ENCODE measurements at regions not wholly inside any gene's neighbourhood (a gene's known extent, or its start where the extent isn't known, plus 50 kb on each side); places are given as distances from the start of the nearest gene placed in this dataset.

GRCh38 chr3:152054315-152054714 is 180.9 kb downstream of the SUCNR1 start:
- CTCF ChIA-PET = no interaction called here
- POLR2A ChIA-PET = no interaction called here
- no peak for DNase-seq (ENCODE audit: extremely low spot score)
- TF ChIP-seq PKNOX1 (IDR thresholded peaks at IDR 0.05) (no peak), NFRKB (IDR thresholded peaks at IDR 0.05) (no peak), ZNF384 (IDR thresholded peaks at IDR 0.05) (no peak), TARDBP (IDR thresholded peaks at IDR 0.05) (no peak), ELF4 (IDR thresholded peaks at IDR 0.05) (no peak), L3MBTL2 (conservative IDR thresholded peaks at IDR 0.05) (no peak), ARNT (IDR thresholded peaks at IDR 0.05) (no peak), LEF1 (IDR thresholded peaks at IDR 0.05; ENCODE audit: borderline replicate concordance) (no peak), FOXM1 (IDR thresholded peaks at IDR 0.05; ENCODE audit: borderline replicate concordance) (no peak), BHLHE40 (IDR thresholded peaks at IDR 0.05; ENCODE audit: borderline replicate concordance) (no peak), SUZ12 (IDR thresholded peaks at IDR 0.05) (no peak), SP1 (IDR thresholded peaks at IDR 0.05) (no peak), FOXK2 (IDR thresholded peaks at IDR 0.05) (no peak), HDGF (IDR thresholded peaks at IDR 0.05; ENCODE audit: borderline replicate concordance) (no peak), CTBP1 (IDR thresholded peaks at IDR 0.05; ENCODE audit: borderline replicate concordance) (no peak), FOXA1 (IDR thresholded peaks at IDR 0.05) (no peak)

GRCh38 chr3:152056073-152056472 is 182.6 kb downstream of the SUCNR1 start:
- no peak for TF ChIP-seq SP1 (IDR thresholded peaks at IDR 0.05)
- TF ChIP-seq SUZ12 (IDR thresholded peaks at IDR 0.05) = no peak
- TF ChIP-seq PKNOX1 (IDR thresholded peaks at IDR 0.05) = no peak
- TF ChIP-seq FOXK2 (IDR thresholded peaks at IDR 0.05) = no peak
- TF ChIP-seq NFRKB (IDR thresholded peaks at IDR 0.05) = no peak
- no peak for TF ChIP-seq L3MBTL2 (conservative IDR thresholded peaks at IDR 0.05)
- TF ChIP-seq ZNF384 (IDR thresholded peaks at IDR 0.05) = no peak
- CTCF ChIA-PET = no interaction called here
- POLR2A ChIA-PET = no interaction called here
- no peak for DNase-seq (ENCODE audit: extremely low spot score)

- POLR2A ChIA-PET = no interaction called here
- CTCF ChIA-PET = no interaction called here
- TF ChIP-seq ARNT (IDR thresholded peaks at IDR 0.05) (no peak), FOXA1 (IDR thresholded peaks at IDR 0.05) (no peak), TARDBP (IDR thresholded peaks at IDR 0.05) (no peak), ELF4 (IDR thresholded peaks at IDR 0.05) (no peak), CTBP1 (IDR thresholded peaks at IDR 0.05; ENCODE audit: borderline replicate concordance) (no peak), ZNF384 (IDR thresholded peaks at IDR 0.05) (no peak), SP1 (IDR thresholded peaks at IDR 0.05) (no peak), FOXK2 (IDR thresholded peaks at IDR 0.05) (no peak), L3MBTL2 (conservative IDR thresholded peaks at IDR 0.05) (no peak), LEF1 (IDR thresholded peaks at IDR 0.05; ENCODE audit: borderline replicate concordance) (no peak), HDGF (IDR thresholded peaks at IDR 0.05; ENCODE audit: borderline replicate concordance) (no peak), PKNOX1 (IDR thresholded peaks at IDR 0.05) (no peak)
- DNase-seq (ENCODE audit: extremely low spot score) = no peak
These were observed 183.0 kb downstream of the SUCNR1 start for GRCh38 chr3:152056481-152056880.

- no peak for TF ChIP-seq SUZ12 (IDR thresholded peaks at IDR 0.05)
- TF ChIP-seq HDGF (IDR thresholded peaks at IDR 0.05; ENCODE audit: borderline replicate concordance) = no peak
- TF ChIP-seq ARNT (IDR thresholded peaks at IDR 0.05) = no peak
- no peak for TF ChIP-seq BHLHE40 (IDR thresholded peaks at IDR 0.05; ENCODE audit: borderline replicate concordance)
- TF ChIP-seq ELF4 (IDR thresholded peaks at IDR 0.05) = no peak
- no peak for TF ChIP-seq LEF1 (IDR thresholded peaks at IDR 0.05; ENCODE audit: borderline replicate concordance)
- TF ChIP-seq CTBP1 (IDR thresholded peaks at IDR 0.05; ENCODE audit: borderline replicate concordance) = no peak
- TF ChIP-seq FOXM1 (IDR thresholded peaks at IDR 0.05; ENCODE audit: borderline replicate concordance) = no peak
- no peak for TF ChIP-seq PKNOX1 (IDR thresholded peaks at IDR 0.05)
- no peak for DNase-seq (ENCODE audit: extremely low spot score)
- CTCF ChIA-PET = no interaction called here
- POLR2A ChIA-PET = no interaction called here
These were observed 183.5 kb downstream of the SUCNR1 start for GRCh38 chr3:152056987-152057386.

GRCh38 chr3:152058856-152059255 is 185.4 kb downstream of the SUCNR1 start:
- POLR2A ChIA-PET = no interaction called here
- no peak for DNase-seq (ENCODE audit: extremely low spot score)
- CTCF ChIA-PET = no interaction called here
- TF ChIP-seq ARNT (IDR thresholded peaks at IDR 0.05) (no peak), ZNF384 (IDR thresholded peaks at IDR 0.05) (no peak)

- DNase-seq (ENCODE audit: extremely low spot score) = no peak
- ChIA-PET POLR2A (no interaction called here), CTCF (no interaction called here)
- TF ChIP-seq SUZ12 (IDR thresholded peaks at IDR 0.05) = no peak
- no peak for TF ChIP-seq PKNOX1 (IDR thresholded peaks at IDR 0.05)
- TF ChIP-seq LEF1 (IDR thresholded peaks at IDR 0.05; ENCODE audit: borderline replicate concordance) = no peak
- no peak for TF ChIP-seq FOXM1 (IDR thresholded peaks at IDR 0.05; ENCODE audit: borderline replicate concordance)
- no peak for TF ChIP-seq FOXA1 (IDR thresholded peaks at IDR 0.05)
- no peak for TF ChIP-seq ELF4 (IDR thresholded peaks at IDR 0.05)
- TF ChIP-seq L3MBTL2 (conservative IDR thresholded peaks at IDR 0.05) = no peak
- no peak for TF ChIP-seq ZNF384 (IDR thresholded peaks at IDR 0.05)
- no peak for TF ChIP-seq BHLHE40 (IDR thresholded peaks at IDR 0.05; ENCODE audit: borderline replicate concordance)
- TF ChIP-seq NFRKB (IDR thresholded peaks at IDR 0.05) = no peak
- no peak for TF ChIP-seq FOXK2 (IDR thresholded peaks at IDR 0.05)
These were observed 187.3 kb downstream of the SUCNR1 start for GRCh38 chr3:152060701-152061100.

Data from HEK293T (cell line).